PC-3 (cell line): ENCODE measurements at regions not wholly inside any gene's neighbourhood (a gene's known extent, or its start where the extent isn't known, plus 50 kb on each side); places are given as distances from the start of the nearest gene placed in this dataset.

ENCODE experiments used
- CTCF ChIP-seq: fragments of 300-600 bp; sonication (generic); conservative IDR thresholded peaks from 2 replicates; pipeline ENCODE4 v1.5.1; 2017; ENCODE audit warnings: antibody characterized with exemption, low read depth, mild to moderate bottlenecking, low read length
- EZH2 ChIP-seq: fragments of 300-600 bp; sonication (generic); IDR thresholded peaks from one replicate; pipeline ENCODE4 v1.6.1; 2017; ENCODE audit warnings: antibody characterized with exemption, mild to moderate bottlenecking, low read length; ENCODE audit not compliant: unreplicated experiment

- TF ChIP-seq CTCF (no peak), EZH2 (no peak)
Measured at GRCh38 chr9:22363421-22363887, 83.2 kb upstream of the DMRTA1 start.
